KMS-11 (cell line): ENCODE measurements at regions not wholly inside any gene's neighbourhood (a gene's known extent, or its start where the extent isn't known, plus 50 kb on each side); places are given as distances from the start of the nearest gene placed in this dataset.

Experiments used
- H2AFZ ChIP-seq: fragments of 200-600 bp; sonication (generic); 2 replicates; pipeline ENCODE4 v1.6.1; 2016; ENCODE audit warnings: antibody characterized with exemption, mixed run types, low read depth
- H3K27ac ChIP-seq: fragments of 200-600 bp; sonication (generic); 2 replicates; pipeline ENCODE4 v1.6.1; 2016; ENCODE audit warnings: mild to moderate bottlenecking, mixed run types
- H3K27me3 ChIP-seq: fragments of 200-600 bp; sonication (generic); 2 replicates; pipeline ENCODE4 v1.6.1; 2017; ENCODE audit warnings: mild to moderate bottlenecking, low read depth, mixed run types, moderate library complexity; ENCODE audit not compliant: insufficient read depth
- H3K36me3 ChIP-seq: fragments of 200-600 bp; sonication (generic); 2 replicates; pipeline ENCODE4 v1.6.1; 2017; ENCODE audit warnings: mild to moderate bottlenecking, mixed run types; ENCODE audit not compliant: insufficient read depth
- H3K4me1 ChIP-seq: fragments of 200-600 bp; sonication (generic); 2 replicates; pipeline ENCODE4 v1.6.1; 2016; ENCODE audit warnings: mild to moderate bottlenecking, low read depth, mixed run types; ENCODE audit not compliant: poor library complexity, severe bottlenecking
- H3K4me2 ChIP-seq: fragments of 200-600 bp; sonication (generic); 2 replicates; pipeline ENCODE4 v1.7.0; 2016; ENCODE audit warnings: mild to moderate bottlenecking, mixed run types
- H3K4me3 ChIP-seq: fragments of 200-600 bp; sonication (generic); IDR thresholded peaks from 2 replicates; pipeline ENCODE4 v1.6.1; 2017; ENCODE audit warnings: low read depth, low read length, mixed read lengths; ENCODE audit not compliant: insufficient read depth
- H3K79me2 ChIP-seq: fragments of 200-600 bp; sonication (generic); 2 replicates; pipeline ENCODE4 v1.6.1; 2016; ENCODE audit warnings: low read depth, mixed run types; ENCODE audit not compliant: insufficient read depth
- H3K9ac ChIP-seq: fragments of 200-600 bp; sonication (generic); 2 replicates; pipeline ENCODE4 v1.6.1; 2016; ENCODE audit warnings: mild to moderate bottlenecking, mixed run types
- H4K20me1 ChIP-seq: fragments of 200-600 bp; sonication (generic); 2 replicates; pipeline ENCODE4 v1.6.1; 2016; ENCODE audit warnings: mild to moderate bottlenecking, mixed run types; ENCODE audit not compliant: insufficient read depth
- CTCF ChIP-seq: fragments of 200-600 bp; sonication (generic); conservative IDR thresholded peaks from 2 replicates; pipeline ENCODE4 v1.6.1; 2017; ENCODE audit warnings: low read depth, mild to moderate bottlenecking, antibody characterized with exemption, low read length, moderate library complexity, mixed read lengths

GRCh38 chr20:57960803-57961575, 251.2 kb upstream of the PMEPA1 start:
- Histone ChIP-seq H4K20me1 (no peaks in the 10 kb centered on the region), H3K4me2 (no peak overlapping the region), H3K4me1 (no peaks in the 10 kb centered on the region), H3K79me2 (no peaks in the 10 kb centered on the region), H3K4me3 (no peak overlapping the region), H3K36me3 (no peaks in the 10 kb centered on the region), H3K27me3 (peaks cover 56% of the 10 kb centered on the region; the same call in 1 of the 2 replicates), H3K9ac (no peak overlapping the region), H3K27ac (no peak overlapping the region), H2AFZ (no peak overlapping the region)
- no peak for TF ChIP-seq CTCF

- no peaks in the 10 kb centered on the region for H4K20me1 ChIP-seq
- no peak overlapping the region for H3K9ac ChIP-seq
- H2AFZ ChIP-seq: no peak overlapping the region
- H3K27me3 ChIP-seq: peaks cover 53% of the 10 kb centered on the region; the same call in 1 of the 2 replicates
- no peaks in the 10 kb centered on the region for H3K36me3 ChIP-seq
- no peaks in the 10 kb centered on the region for H3K4me1 ChIP-seq
- H3K4me3 ChIP-seq: no peak overlapping the region
- no peak for TF ChIP-seq CTCF
- H3K27ac ChIP-seq: no peak overlapping the region
- H3K4me2 ChIP-seq: no peak overlapping the region
- no peaks in the 10 kb centered on the region for H3K79me2 ChIP-seq
Measured at GRCh38 chr20:57959589-57959988, 249.8 kb upstream of the PMEPA1 start.

- peaks cover 49% of the 10 kb centered on the region; the same call in 1 of the 2 replicates for H3K27me3 ChIP-seq
- no peak overlapping the region for H2AFZ ChIP-seq
- H3K4me2 ChIP-seq: no peak overlapping the region
- H3K79me2 ChIP-seq: no peaks in the 10 kb centered on the region
- H3K36me3 ChIP-seq: no peaks in the 10 kb centered on the region
- H3K4me1 ChIP-seq: no peaks in the 10 kb centered on the region
- no peak overlapping the region for H3K27ac ChIP-seq
- no peak overlapping the region for H3K4me3 ChIP-seq
- TF ChIP-seq CTCF: no peak
- no peaks in the 10 kb centered on the region for H4K20me1 ChIP-seq
- H3K9ac ChIP-seq: no peak overlapping the region
Measured at GRCh38 chr20:57959018-57959417, 249.2 kb upstream of the PMEPA1 start.

- H2AFZ ChIP-seq: no peak overlapping the region
- H3K27ac ChIP-seq: no peak overlapping the region
- H3K4me3 ChIP-seq: no peak overlapping the region
- no peaks in the 10 kb centered on the region for H4K20me1 ChIP-seq
- no peak overlapping the region for H3K9ac ChIP-seq
- H3K4me1 ChIP-seq: no peaks in the 10 kb centered on the region
- no peaks in the 10 kb centered on the region for H3K79me2 ChIP-seq
- TF ChIP-seq CTCF: no peak
- H3K27me3 ChIP-seq: peaks cover 43% of the 10 kb centered on the region; the same call in 1 of the 2 replicates
- H3K36me3 ChIP-seq: no peaks in the 10 kb centered on the region
- no peak overlapping the region for H3K4me2 ChIP-seq
Measured at GRCh38 chr20:57958050-57958420, 248.2 kb upstream of the PMEPA1 start.
